HG02642 (cell line): ENCODE measurements at regions not wholly inside any gene's neighbourhood (a gene's known extent, or its start where the extent isn't known, plus 50 kb on each side); places are given as distances from the start of the nearest gene placed in this dataset.
"Not testable (repeated sequence)": the region's sequence is repeated elsewhere in the genome, so short reads cannot be mapped to it uniquely, and the experiment has no call there.

Experiments
- ATAC-seq: cut with Tn5 transposase; IDR thresholded peaks from one replicate; pipeline ENCODE4 v1.9.1; 2021; ENCODE audit warnings: mild to moderate bottlenecking; ENCODE audit not compliant: unreplicated experiment, poor library complexity

DNA sequence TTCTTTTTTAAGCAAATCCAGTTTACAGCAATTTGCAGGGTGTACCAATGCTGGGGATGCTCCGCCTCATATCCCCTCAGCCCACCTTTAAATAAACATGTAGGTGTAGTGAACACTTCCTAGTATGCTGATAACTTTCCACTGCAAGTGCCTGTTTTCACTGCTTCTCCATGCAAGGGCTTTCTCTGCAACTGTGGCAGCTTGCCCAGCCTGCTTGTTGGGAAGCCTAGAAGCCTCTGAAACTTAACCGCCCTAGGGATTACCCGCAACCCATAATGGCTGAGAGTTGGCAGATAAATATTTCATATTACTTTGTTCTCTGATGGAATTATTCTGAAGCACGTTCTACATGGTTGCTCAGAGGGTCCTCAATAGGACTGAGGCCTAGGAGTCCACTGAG is 253.7 kb upstream of the DDX53 start:
- no peak for ATAC-seq

DNA sequence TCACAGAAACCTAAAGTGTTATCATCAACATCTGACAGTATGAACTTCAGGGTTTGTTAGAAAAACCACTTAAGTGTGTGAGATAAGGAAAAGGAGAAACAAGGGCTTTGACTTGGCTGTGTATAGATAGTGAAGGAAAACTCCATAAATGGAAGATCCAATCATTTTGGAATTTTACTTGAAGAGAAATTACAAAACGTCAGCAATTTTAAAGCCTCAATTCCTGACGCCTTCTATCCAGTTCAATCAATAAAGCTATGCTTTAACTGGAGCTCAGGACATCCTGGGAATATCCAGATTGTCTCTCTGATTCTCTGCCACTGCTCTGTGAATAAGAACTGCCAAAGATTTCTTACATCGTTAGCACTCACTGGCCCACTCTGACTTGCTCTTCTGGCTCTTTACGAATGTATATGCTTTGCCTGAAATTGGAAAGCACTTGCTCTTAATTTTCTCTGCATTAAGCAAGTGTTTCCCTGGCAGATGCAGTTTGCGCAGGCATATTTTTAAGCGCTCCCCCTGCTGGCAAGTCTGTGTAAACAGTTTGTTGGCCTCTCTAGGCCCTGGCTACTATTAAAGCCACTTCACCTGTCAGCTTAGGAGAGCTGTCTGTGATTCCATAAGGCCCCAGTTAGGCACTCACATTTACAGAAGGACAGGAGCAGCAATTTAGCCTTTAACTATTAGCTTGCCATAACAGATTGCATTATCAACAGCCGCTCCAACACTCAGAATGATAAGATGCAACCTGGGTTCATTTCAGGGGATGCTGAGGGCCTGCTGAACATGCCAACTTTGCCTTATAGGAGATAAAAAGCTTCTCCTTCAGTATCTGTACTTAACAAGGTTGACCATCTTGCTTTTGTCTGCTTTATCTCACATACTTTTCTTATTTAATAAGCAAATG is 251.4 kb upstream of the DDX53 start:
- ATAC-seq = no peak

DNA sequence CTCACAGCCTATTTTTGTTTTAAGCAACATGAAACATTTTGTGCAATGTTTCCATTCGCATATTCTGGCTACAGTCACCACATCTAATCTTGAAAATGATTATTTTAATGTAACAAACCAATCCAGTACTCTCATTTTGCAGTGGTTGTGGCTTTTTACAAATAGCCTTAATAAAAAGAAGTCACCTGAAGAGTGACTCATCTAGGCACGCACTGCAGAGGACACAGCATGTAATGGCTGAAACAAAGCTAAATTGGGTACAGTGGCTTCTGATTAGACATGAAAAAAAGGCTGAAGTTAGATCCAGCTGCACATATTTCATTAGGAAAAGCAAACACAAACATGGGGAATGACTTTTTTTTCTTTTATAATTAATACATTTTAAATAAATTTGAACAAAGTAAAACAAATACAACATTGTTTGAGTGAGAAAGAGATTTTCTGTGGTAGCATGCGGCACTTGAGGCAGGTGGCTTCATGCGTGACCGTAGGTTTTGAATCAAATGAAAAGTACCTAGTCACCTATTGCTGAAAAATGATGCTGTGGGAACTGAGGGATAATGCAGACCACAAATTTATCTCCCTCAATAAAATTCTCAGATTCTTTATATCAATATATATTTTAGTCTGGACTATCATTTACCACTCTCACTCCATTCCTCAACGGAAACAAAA is 240.8 kb upstream of the DDX53 start:
- peak; percentile 80 for ATAC-seq

DNA sequence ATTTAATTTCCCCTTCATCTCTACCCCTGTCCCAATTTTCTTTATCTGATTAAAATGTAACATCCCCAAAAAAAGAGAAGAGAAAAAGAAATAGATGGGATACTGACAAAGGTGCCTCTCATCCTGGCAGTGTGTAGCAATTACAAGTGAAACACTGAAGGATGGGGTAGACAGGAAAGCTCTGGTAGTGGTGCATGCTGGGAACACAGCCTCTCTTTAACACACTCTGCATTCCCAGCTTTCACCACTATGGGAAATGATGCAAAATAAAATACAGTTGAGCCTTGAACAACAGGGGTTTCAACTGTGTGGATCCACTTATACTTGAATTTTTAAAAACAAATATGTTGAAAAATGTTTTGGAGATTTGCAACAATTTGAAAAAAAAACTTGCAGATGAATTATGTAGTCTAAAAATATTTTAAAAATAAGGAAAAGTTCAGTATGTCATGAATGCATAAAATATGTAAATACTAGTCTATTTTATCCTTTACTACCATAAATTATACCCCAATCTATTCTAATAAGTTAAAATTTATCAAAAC is 239.2 kb upstream of the DDX53 start:
- ATAC-seq = no peak

DNA sequence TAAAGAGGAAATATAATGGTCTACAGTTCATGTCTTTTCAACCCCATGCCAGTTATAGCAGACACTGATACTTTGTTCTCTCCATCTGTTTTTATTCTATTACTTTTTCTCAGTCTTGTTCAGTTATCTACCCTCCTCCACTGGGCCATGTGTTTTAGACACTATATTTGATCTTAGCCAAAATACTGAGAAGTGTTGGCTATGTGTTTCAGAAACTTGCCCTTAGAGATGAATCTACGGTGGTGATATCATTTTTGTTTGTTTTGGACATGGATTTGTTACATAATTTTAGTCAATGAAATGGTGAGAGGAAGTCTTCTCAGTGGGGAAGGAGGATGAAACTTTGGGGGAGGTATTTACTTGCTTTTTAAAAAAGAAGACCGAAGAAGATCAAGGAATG is 211.5 kb upstream of the DDX53 start:
- no peak for ATAC-seq

DNA sequence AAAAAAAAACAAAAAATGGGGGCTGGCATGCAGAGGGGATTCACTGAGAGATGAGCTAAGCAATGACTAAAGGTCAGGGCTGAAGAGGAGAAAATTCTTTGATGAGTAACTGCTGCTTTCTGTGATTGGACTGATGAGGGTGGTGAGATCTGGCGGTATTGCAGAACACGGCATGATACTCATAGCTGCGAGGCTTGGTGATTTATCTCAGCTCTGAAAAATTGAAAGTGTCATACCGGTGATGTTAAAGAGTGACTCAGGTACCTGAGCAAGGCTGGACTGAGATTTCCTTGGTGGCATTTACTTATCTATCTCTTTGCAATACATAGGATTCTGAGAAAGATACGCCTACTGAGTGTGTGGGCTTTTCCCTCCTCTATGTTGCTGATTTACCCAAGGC is 204.1 kb upstream of the DDX53 start:
- ATAC-seq = no peak

DNA sequence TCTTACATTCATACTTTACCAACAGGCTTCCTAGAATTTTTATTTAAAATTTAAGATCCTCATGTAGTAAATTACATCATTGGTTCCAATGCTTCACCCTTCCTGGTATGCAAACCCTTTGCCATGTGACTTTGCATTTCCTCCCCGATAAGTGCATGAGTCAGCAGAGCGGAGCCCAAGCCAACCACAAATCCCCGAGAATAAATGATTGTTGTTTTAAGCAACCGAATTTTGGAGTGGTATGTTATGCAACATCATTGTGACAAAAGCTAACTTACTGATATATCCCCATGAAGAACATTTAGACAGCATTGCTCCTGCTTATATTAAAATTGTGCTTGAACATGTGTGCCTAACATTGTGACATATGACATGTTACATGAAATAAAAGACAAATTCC is 199.4 kb upstream of the DDX53 start:
- no peak for ATAC-seq

DNA sequence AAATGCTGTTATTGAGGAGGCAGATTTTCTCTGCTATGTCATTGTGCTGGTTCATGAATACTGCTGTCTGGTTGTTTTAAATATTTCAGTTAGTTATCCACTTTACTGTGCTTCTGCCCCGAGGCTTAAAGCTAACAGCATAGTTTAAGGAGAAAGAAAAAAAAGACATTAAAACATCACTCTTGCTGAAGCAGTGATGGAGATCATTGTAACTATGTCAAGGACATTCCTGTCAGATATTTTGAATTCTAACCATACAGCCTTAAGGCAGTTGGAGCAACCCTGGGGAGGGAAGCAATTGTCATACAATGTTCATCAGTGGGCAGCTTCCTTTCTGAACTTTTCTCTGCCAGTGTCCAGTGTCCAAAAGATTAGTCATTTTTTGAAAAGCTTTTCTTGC is 199.0 kb upstream of the DDX53 start:
- ATAC-seq = no peak

DNA sequence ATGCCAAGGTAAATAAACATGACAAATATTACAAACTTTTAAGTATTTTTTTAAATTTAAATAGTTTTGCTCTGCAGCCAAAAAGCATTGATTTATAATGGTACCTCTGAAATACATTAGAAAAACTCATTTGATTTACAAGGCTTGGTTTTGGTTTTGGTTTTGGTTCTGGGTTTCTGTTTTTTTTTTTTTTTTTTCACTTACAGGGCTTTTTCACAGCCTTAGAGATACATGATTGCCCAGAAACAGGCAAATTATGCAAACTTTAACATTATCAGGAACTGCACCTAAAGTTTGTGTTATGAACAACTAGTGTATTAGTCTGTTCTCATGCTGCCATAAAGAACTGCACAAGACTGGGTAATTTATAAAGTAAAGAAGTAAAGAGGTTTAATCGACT is 196.4 kb upstream of the DDX53 start:
- ATAC-seq = no peak

DNA sequence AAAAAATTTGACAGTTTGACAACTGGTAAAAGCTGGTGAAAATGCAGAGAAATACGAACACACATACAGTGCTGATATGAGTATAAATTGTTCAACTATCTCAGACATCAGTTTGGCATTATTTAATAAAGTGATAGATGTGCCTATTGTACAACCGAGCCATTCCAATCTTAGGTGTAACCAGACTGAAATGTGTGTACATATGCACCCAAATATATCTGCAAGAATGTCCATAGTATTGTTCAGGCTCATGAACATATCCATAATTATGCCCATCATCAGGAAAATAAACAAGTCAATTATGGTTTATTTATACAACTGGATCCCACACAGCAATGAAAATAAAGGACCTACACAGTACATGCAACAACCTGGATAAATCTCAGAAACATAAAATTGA is 188.9 kb upstream of the DDX53 start:
- no peak for ATAC-seq

DNA sequence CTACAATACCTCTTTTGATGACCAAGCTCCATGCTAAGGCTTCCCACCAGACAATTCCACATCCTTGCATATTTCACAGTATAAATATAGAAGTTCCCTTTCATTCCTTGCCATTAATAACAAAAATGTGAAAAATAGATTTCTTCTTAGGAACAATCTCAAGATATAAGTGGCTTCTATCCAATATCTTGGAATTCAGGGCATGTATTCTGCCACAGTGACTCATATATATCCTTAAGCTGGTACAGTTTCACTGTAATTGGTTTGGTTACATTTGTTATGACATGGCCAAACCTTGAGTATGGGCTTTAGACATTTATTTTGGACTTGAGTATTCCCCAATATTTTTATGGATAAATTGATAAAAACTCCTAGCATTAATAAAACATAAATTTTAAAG is 181.7 kb upstream of the DDX53 start:
- ATAC-seq = no peak

DNA sequence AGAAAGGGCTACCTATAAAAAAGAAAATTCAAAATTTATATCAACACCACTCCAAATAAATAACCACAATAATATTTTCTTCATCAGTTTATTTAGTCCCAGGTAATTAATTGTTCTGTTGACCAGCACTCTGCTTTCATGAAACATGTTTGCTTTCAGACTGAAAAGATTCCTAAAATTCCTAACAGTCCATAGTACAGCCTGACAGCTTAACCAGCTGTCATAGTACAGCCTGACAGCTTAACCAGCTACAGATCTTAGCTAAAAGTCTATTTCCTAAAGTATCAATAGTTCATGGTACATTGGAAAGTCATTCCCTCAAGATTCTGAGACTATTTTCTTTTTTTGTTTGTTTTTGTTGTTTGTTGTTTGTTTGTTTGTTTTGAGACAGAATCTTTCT is 144.1 kb upstream of the DDX53 start:
- ATAC-seq = no peak

DNA sequence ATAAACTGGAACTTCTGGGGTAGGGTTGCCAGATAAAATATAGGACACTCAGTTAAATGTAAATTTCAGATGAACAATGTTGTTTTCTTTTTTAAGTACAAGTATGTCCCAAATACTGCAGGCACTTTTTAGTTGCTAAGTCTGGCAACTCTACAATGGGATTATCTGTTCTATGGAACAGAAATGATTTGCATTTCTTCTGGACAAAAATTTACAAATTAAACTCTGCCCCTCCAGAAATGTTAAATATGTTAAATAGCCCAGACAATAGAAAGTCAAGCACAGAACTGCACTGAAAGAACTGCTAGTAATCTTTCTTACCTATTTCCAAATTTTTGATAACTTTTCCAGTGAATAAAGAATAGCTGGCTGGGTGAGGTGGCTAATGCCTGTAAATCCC is 140.1 kb upstream of the DDX53 start:
- ATAC-seq = no peak

DNA sequence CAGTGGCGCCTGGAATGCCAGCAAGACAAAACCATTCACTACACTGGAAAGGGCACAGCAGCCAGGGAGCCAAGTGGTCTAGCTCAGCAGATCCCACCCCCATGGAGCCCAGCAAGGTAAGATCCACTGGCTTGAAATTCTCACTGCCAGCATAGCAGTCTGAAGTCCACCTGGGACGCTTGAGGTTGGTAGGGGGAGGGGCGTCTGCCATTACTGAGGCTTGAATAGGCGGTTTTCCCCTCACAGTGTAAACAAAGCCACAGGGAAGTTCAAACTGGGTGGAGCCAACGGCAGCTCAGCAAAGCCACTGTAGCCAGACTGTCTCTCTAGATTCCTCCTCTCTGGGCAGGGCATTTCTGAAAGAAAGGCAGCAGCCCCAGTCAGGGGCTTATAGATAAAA is 133.0 kb upstream of the DDX53 start:
- not testable (repeated sequence) for ATAC-seq

DNA sequence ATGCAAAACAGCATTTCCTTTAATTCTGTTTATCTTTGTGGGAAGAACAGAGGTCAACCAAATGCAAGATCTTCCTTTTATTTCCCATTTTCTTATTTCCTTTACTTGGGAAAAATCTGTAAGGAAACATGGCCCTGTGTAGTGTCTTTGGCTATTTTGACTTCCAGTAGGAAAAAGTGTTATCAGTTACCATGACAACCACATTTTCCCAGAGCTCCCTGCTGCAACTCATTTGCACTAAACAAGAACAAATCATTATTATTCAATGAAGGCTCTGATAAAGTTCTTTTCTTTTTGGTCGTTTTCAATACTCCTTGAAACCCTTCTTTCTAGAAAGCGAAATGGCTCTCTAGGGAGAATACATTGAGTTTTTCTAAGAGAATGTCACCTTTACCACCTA is 117.2 kb upstream of the DDX53 start:
- ATAC-seq = no peak

DNA sequence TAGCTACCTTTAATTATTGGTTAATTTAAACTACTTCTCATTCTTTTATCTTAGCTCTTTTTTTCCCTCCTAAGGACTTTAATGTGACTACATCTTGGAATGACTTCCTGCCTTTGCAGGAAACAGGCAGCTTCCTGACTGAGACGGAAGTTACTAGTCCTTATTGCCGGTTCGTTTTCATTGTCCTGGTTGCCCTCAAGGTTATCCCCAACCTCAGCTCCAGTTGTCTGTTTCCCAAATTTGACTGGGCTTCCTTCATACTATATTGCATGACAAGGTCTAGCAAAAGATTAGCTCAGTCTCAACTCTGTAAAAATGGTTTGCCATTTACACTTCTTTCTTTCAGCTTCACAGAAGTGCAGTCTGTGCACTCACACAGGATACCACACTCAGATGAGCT is 109.9 kb upstream of the DDX53 start:
- no peak for ATAC-seq

DNA sequence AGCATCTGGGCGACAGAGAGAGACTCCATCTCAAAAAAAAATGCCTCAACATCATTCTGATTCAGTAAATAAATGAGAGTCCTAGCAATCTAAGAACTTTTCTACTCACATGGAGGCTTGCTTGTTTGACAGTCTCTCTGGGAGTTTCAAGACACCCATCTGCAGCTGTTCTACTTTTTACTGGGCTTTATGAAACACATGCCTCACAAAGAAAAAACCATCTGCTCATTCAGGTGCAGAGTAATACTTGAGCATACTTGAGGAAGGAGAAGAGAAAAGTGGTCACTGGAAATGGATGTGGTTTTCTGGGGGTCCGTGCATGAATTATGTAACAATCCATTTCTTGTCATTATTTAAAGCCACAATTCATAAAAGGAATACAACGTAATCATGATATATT is 87.1 kb upstream of the DDX53 start:
- no peak for ATAC-seq

DNA sequence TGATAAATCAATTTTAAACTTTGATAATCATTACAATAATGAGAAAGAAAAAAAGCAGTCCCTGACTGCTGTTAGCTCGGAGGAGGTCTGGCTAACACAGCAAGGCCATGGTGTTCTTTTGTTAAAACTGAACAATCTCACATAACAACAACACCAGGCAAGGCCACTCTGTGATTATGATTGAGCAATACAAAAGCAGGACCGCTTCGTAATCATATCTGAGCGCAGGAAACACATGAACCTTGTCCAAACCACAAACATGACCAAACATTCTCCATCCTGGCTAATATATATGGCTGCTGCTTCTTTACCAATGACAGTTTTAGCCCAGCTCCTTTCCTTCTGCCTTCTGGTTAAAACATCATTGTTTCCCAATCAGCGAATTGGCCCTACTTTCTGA is 76.8 kb upstream of the DDX53 start:
- no peak for ATAC-seq

DNA sequence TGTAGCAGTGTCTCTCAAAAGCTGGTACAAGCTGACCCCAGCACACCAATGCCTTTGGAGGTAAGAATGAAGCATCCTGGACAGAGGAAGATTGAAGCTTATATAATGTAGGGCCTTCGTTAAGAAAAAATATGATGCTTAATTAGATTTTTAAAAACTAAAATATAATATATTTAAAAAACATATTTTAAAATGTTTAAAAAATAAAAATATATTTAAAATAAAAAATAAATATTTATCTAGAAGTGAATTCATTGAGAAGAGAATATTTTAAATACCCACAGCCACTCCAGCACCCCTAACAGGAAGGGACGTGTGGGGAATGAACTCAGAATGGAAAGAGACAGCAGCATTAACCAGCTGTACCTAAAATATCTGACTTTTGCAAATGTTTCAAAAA is 65.1 kb upstream of the DDX53 start:
- no peak for ATAC-seq

DNA sequence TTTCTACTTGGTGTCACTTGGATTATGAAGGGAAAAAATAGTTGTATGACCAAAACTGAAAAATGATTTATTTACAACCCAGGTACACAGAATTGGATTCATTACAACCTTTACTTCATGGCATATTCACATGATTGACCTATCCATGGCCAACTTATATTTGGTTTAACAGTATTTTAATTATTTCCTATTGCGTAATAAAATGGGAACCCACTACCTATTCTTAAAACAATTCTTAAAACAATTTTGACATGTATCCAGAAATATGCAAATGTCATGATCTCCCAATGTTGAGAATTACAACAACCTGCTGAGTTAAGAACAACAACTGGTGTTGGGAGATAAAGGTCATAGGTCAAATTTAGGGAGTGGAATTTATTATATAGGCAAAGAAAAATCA is 54.8 kb upstream of the DDX53 start:
- no peak for ATAC-seq
